GM12878 (cell line): ENCODE measurements at regions not wholly inside any gene's neighbourhood (a gene's known extent, or its start where the extent isn't known, plus 50 kb on each side); places are given as distances from the start of the nearest gene placed in this dataset.

ENCODE experiments used
- BMI1 ChIP-seq: fragments of 450-650 bp; IDR thresholded peaks from 2 replicates; pipeline ENCODE4 v1.6.1; 2016; ENCODE audit warnings: mild to moderate bottlenecking, moderate library complexity, borderline replicate concordance
- BRCA1 ChIP-seq: IDR thresholded peaks from 2 replicates; pipeline ENCODE4 v1.6.1; 2011; ENCODE audit warnings: low read depth, low read length, improper control_type of control experiment
- EZH2 ChIP-seq: IDR thresholded peaks from 2 replicates; pipeline ENCODE4 v1.6.1; 2012; ENCODE audit warnings: low read depth, mild to moderate bottlenecking, control low read depth, inconsistent platforms, low read length, borderline replicate concordance; ENCODE audit not compliant: control insufficient read depth
- HDGF ChIP-seq: fragments of 450-650 bp; IDR thresholded peaks from 2 replicates; pipeline ENCODE4 v1.6.1; 2016; ENCODE audit warnings: antibody characterized with exemption
- KAT2A ChIP-seq: conservative IDR thresholded peaks from 2 replicates; pipeline ENCODE4 v1.6.1; 2011; ENCODE audit warnings: low read depth, low read length; ENCODE audit not compliant: control insufficient read depth
- NFYB ChIP-seq: IDR thresholded peaks from 2 replicates; pipeline ENCODE4 v1.6.1; 2011; ENCODE audit warnings: low read depth, mild to moderate bottlenecking, low read length, improper control_type of control experiment, moderate library complexity; ENCODE audit not compliant: insufficient read depth
- POLR2AphosphoS5 ChIP-seq: IDR thresholded peaks from 2 replicates; pipeline ENCODE4 v1.6.1; 2011; ENCODE audit warnings: mild to moderate bottlenecking, low read length, inconsistent platforms
- RAD21 ChIP-seq: IDR thresholded peaks from 2 replicates; pipeline ENCODE4 v1.6.1; 2011; ENCODE audit warnings: mild to moderate bottlenecking, low read depth, low read length, moderate library complexity; ENCODE audit not compliant: insufficient read depth
- SREBF2 ChIP-seq: IDR thresholded peaks from 2 replicates; pipeline ENCODE4 v1.6.1; 2012; ENCODE audit warnings: mild to moderate bottlenecking, low read length
- TAF1 ChIP-seq: IDR thresholded peaks from 2 replicates; pipeline ENCODE4 v1.6.1; 2011; ENCODE audit warnings: mild to moderate bottlenecking, low read depth, low read length, borderline replicate concordance
- TCF12 ChIP-seq: IDR thresholded peaks from 2 replicates; pipeline ENCODE4 v1.6.1; 2011; ENCODE audit warnings: low read depth, mild to moderate bottlenecking, low read length
- TF ChIP-seq, protein P1 (sequence below): fragments of 450-650 bp; IDR thresholded peaks from 2 replicates; pipeline ENCODE4 v1.6.1; 2016; ENCODE audit warnings: mild to moderate bottlenecking, moderate library complexity, borderline replicate concordance
- TF ChIP-seq, protein P2 (sequence below), 3 experiments: IDR thresholded peaks in 2 of 3; conservative IDR thresholded peaks in 1 of 3; 2 replicates each; pipeline ENCODE4 v1.5.1; 2011; ENCODE audit warnings: low read depth in 3 of 3, low read length in 3 of 3, mild to moderate bottlenecking in 3 of 3, control low read depth in 2 of 3, moderate library complexity in 2 of 3, inconsistent platforms in 1 of 3, mixed read lengths in 1 of 3; ENCODE audit not compliant: control insufficient read depth in 2 of 3, insufficient read depth in 1 of 3; ENCODE audit errors: extremely low read depth in 1 of 3
- TF ChIP-seq, protein P3 (sequence below): IDR thresholded peaks from 2 replicates; pipeline ENCODE4 v1.6.1; 2011; ENCODE audit warnings: low read depth, low read length, improper control_type of control experiment, borderline replicate concordance

DNA sequence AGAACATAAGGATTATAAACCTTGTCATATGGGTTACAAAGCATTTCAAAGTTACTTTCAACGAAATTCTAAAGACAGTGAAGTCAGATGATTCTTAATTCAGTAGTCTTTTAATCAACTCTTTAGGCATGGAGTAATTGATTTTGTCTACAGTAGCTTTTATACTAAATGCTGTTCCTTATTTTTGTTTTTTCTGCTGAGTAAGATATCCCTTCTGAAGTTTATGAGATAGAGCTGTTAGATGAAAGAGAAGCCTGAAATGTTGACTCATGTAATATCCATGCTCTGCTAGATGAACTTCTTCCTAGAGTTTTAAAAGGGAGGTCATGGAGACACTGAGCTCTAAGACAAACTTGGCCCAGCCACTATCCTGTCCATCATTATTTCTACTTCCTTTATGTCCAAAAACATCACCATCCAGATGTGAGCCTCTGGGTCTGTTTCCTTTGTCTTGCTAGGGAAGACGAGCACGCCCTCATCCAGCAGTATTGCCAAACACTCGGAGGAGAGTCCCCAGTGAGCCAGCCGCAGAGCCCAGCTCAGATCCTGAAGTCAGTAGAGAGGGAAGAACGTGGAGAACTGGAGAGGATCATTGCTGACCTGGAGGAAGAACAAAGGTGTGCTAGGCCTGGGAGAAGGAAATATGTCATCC is 550.3 kb downstream of the UTRN start:
- TF ChIP-seq SREBF2 (no peak), RAD21 (no peak), HDGF (no peak), TAF1 (no peak), NFYB (no peak), POLR2AphosphoS5 (no peak), EZH2 (no peak), BRCA1 (no peak), BMI1 (no peak), KAT2A (no peak), TCF12 (no peak)
- TF ChIP-seq, protein P1, sequence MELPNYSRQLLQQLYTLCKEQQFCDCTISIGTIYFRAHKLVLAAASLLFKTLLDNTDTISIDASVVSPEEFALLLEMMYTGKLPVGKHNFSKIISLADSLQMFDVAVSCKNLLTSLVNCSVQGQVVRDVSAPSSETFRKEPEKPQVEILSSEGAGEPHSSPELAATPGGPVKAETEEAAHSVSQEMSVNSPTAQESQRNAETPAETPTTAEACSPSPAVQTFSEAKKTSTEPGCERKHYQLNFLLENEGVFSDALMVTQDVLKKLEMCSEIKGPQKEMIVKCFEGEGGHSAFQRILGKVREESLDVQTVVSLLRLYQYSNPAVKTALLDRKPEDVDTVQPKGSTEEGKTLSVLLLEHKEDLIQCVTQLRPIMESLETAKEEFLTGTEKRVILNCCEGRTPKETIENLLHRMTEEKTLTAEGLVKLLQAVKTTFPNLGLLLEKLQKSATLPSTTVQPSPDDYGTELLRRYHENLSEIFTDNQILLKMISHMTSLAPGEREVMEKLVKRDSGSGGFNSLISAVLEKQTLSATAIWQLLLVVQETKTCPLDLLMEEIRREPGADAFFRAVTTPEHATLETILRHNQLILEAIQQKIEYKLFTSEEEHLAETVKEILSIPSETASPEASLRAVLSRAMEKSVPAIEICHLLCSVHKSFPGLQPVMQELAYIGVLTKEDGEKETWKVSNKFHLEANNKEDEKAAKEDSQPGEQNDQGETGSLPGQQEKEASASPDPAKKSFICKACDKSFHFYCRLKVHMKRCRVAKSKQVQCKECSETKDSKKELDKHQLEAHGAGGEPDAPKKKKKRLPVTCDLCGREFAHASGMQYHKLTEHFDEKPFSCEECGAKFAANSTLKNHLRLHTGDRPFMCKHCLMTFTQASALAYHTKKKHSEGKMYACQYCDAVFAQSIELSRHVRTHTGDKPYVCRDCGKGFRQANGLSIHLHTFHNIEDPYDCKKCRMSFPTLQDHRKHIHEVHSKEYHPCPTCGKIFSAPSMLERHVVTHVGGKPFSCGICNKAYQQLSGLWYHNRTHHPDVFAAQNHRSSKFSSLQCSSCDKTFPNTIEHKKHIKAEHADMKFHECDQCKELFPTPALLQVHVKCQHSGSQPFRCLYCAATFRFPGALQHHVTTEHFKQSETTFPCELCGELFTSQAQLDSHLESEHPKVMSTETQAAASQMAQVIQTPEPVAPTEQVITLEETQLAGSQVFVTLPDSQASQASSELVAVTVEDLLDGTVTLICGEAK: no peak
- TF ChIP-seq, protein P2, sequence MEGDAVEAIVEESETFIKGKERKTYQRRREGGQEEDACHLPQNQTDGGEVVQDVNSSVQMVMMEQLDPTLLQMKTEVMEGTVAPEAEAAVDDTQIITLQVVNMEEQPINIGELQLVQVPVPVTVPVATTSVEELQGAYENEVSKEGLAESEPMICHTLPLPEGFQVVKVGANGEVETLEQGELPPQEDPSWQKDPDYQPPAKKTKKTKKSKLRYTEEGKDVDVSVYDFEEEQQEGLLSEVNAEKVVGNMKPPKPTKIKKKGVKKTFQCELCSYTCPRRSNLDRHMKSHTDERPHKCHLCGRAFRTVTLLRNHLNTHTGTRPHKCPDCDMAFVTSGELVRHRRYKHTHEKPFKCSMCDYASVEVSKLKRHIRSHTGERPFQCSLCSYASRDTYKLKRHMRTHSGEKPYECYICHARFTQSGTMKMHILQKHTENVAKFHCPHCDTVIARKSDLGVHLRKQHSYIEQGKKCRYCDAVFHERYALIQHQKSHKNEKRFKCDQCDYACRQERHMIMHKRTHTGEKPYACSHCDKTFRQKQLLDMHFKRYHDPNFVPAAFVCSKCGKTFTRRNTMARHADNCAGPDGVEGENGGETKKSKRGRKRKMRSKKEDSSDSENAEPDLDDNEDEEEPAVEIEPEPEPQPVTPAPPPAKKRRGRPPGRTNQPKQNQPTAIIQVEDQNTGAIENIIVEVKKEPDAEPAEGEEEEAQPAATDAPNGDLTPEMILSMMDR (IDR thresholded peaks at IDR 0.05 in 2 of 3, conservative IDR thresholded peaks at IDR 0.05 in 1 of 3; ENCODE audit: control insufficient read depth in 2 of 3, extremely low read depth in 1 of 3, insufficient read depth in 1 of 3, low read depth in 3 of 3, low read length in 3 of 3): no peak
- TF ChIP-seq, protein P3, sequence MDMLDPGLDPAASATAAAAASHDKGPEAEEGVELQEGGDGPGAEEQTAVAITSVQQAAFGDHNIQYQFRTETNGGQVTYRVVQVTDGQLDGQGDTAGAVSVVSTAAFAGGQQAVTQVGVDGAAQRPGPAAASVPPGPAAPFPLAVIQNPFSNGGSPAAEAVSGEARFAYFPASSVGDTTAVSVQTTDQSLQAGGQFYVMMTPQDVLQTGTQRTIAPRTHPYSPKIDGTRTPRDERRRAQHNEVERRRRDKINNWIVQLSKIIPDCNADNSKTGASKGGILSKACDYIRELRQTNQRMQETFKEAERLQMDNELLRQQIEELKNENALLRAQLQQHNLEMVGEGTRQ: no peak
